ENCODE measurements at regions not wholly inside any gene's neighbourhood (a gene's known extent, or its start where the extent isn't known, plus 50 kb on each side); places are given as distances from the start of the nearest gene placed in this dataset.

- ATAC-seq, result no peak
- H3K27ac Mint-ChIP-seq, result no peak overlapping the region
- peaks cover 2% of the 10 kb centered on the region for H3K4me1 Mint-ChIP-seq
- H3K27me3 Mint-ChIP-seq, result peaks cover 14% of the 10 kb centered on the region
- H3K36me3 Mint-ChIP-seq (ENCODE audit: low read depth), result no peaks in the 10 kb centered on the region
- no peaks in the 10 kb centered on the region for H3K9me3 ChIP-seq (ENCODE audit: control insufficient read depth, low read length, poor library complexity, severe bottlenecking)
- H3K4me3 Mint-ChIP-seq, result no peak overlapping the region
- DNase-seq, result no peak
These were observed 83.6 kb upstream of the NFIA start for GRCh38 chr1:60998786-60999185.

DNA sequence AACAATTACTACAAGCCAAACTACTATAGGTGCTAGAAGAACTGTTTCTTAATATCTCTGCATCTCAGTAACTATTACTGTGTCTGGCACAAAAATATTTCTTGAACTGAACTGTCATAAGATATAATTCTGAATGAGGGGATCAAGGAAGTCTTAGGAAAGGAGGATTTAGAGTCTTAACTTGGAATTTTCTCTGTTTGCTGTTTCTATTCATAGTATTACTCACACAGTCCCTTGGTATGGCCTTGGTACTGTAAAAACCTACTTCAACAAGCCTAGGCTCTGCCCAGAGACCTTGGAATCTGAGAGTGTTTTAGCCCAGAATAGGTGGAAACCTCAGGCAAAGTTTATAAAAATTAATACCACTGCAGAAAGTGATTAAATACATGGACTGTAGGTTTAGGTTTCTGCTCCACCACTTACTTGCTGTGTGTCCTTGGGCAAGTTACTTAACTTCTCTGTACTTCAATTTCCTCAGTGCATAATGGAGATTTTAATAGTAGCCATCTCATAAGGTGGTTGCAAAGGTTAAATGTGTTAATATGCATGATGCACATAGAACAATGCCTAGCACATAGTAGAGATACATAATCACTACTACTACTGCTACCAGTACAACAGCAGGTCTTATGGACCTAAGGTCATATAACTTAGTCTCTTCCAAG, 87.4 kb upstream of the NFIA start:
- Mint-ChIP-seq H3K27me3 (peaks cover 6% of the 10 kb centered on the region), H3K4me3 (no peak overlapping the region), H3K27ac (no peak overlapping the region), H3K4me1 (no peaks in the 10 kb centered on the region), H3K36me3 (ENCODE audit: low read depth) (no peaks in the 10 kb centered on the region)
- ATAC-seq (no peak), DNase-seq (no peak)
- no peaks in the 10 kb centered on the region for H3K9me3 ChIP-seq (ENCODE audit: control insufficient read depth, low read length, poor library complexity, severe bottlenecking)

DNA sequence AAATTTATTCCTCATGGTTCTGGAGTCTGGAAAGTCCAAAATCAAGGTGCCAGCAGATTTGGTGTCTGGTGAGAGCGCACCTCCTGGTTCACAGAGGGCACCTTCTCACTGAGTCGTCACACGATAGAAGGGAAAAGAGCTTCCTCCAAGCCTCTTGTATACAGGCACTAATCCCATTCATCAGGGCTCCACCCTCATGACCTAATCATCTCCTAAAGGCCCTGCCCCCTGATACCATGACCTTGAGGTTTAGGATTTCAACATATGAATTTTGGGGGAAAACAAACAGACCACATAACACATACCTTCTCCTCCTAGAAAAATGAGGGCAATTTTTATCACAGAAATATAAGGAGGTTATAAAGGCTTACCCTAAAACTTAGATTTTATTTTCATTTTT, 88.0 kb upstream of the NFIA start:
- no peaks in the 10 kb centered on the region for H3K36me3 Mint-ChIP-seq (ENCODE audit: low read depth)
- no peak for DNase-seq
- H3K27me3 Mint-ChIP-seq, result peaks cover 6% of the 10 kb centered on the region
- ATAC-seq, result no peak
- no peaks in the 10 kb centered on the region for H3K9me3 ChIP-seq (ENCODE audit: control insufficient read depth, low read length, poor library complexity, severe bottlenecking)
- H3K27ac Mint-ChIP-seq, result no peak overlapping the region
- H3K4me1 Mint-ChIP-seq, result no peaks in the 10 kb centered on the region
- H3K4me3 Mint-ChIP-seq, result no peak overlapping the region

DNA sequence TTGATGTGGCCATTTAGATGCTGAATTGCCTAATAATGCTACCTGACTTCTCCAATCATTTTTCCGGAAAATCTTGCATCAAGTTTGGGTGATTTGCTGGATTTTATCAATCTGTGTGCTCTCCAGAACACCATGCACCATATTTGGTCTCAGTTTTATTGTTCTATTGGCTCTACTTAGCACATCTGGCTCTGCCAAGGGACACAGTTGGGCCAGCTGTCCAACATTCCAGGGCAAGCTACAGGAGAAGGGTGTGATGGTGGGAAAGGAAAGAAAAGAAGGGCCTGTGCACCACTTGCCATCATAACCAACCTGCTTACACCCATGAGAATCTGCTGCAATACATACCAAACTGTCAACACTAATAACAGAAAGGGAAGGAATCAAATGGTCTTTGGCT, 90.2 kb upstream of the NFIA start:
- no peak overlapping the region for H3K27ac Mint-ChIP-seq
- no peaks in the 10 kb centered on the region for H3K9me3 ChIP-seq (ENCODE audit: control insufficient read depth, low read length, poor library complexity, severe bottlenecking)
- H3K36me3 Mint-ChIP-seq (ENCODE audit: low read depth), result no peaks in the 10 kb centered on the region
- no peak for DNase-seq
- peaks cover 6% of the 10 kb centered on the region for H3K27me3 Mint-ChIP-seq
- H3K4me1 Mint-ChIP-seq, result no peaks in the 10 kb centered on the region
- H3K4me3 Mint-ChIP-seq, result no peak overlapping the region
- ATAC-seq, result no peak

DNA sequence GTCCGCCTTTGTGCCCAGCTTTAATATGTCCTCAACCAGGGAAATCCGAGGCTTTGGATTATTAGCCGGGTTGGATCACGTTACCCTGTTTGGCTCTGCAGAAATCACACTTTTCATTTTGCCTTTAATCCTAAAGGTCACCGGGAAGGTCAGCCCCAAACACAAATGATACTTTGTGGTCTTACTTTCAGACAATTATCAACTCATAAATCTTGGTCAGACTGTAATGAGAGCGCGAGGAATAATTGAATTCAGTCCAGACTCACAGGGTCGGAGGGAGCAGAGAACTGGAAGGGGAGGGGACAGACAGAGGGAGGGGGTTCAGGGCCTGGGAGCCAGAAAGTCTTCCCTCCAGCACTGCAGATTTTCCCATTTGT, 91.7 kb upstream of the NFIA start:
- no peak overlapping the region for H3K27ac Mint-ChIP-seq
- no peak for ATAC-seq
- DNase-seq, result no peak

GRCh38 chr1:60989749-60990713, 92.3 kb upstream of the NFIA start:
- DNase-seq (no peak), ATAC-seq (no peak)
- no peak overlapping the region for H3K27ac Mint-ChIP-seq
- H3K4me1 Mint-ChIP-seq, result no peaks in the 10 kb centered on the region
- H3K27me3 Mint-ChIP-seq, result peaks cover 6% of the 10 kb centered on the region
- H3K9me3 ChIP-seq (ENCODE audit: control insufficient read depth, low read length, poor library complexity, severe bottlenecking), result no peaks in the 10 kb centered on the region
- H3K4me3 Mint-ChIP-seq, result no peak overlapping the region
- no peaks in the 10 kb centered on the region for H3K36me3 Mint-ChIP-seq (ENCODE audit: low read depth)

More for the DNA sequence above, 91.7 kb upstream of the NFIA start:
- H3K4me3 Mint-ChIP-seq, result no peak overlapping the region
- no peaks in the 10 kb centered on the region for H3K4me1 Mint-ChIP-seq
- H3K36me3 Mint-ChIP-seq (ENCODE audit: low read depth), result no peaks in the 10 kb centered on the region
- no peaks in the 10 kb centered on the region for H3K9me3 ChIP-seq (ENCODE audit: control insufficient read depth, low read length, poor library complexity, severe bottlenecking)
- H3K27me3 Mint-ChIP-seq, result peaks cover 6% of the 10 kb centered on the region

GRCh38 chr1:60988891-60989290, 93.5 kb upstream of the NFIA start:
- ATAC-seq, result no peak
- Mint-ChIP-seq H3K4me1 (no peaks in the 10 kb centered on the region), H3K27me3 (peaks cover 10% of the 10 kb centered on the region), H3K27ac (no peak overlapping the region), H3K36me3 (ENCODE audit: low read depth) (no peaks in the 10 kb centered on the region), H3K4me3 (no peak overlapping the region)
- no peaks in the 10 kb centered on the region for H3K9me3 ChIP-seq (ENCODE audit: control insufficient read depth, low read length, poor library complexity, severe bottlenecking)
- DNase-seq, result no peak

DNA sequence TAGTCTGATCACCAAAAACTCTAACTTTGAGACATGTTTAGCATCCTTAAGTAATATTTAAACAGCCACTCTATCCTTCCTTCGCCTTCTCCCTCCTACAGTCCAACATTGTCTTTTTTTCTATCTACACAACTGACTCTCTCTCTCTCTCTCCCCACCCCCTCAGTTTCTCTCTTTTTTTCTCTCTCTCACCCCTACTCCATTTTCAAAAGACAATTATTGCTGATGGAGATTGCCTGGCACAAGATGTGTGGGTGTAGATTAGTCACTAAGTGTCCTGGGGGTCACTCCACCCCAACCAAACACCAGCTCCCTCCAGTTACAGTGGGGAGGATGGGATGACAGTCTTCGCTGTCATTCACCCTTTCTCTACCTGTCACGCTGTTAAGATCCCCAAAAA, 94.5 kb upstream of the NFIA start:
- Mint-ChIP-seq H3K4me3 (no peak overlapping the region), H3K27me3 (peaks cover 6% of the 10 kb centered on the region), H3K36me3 (ENCODE audit: low read depth) (no peaks in the 10 kb centered on the region), H3K4me1 (peaks cover 3% of the 10 kb centered on the region), H3K27ac (no peak overlapping the region)
- H3K9me3 ChIP-seq (ENCODE audit: control insufficient read depth, low read length, poor library complexity, severe bottlenecking), result no peaks in the 10 kb centered on the region
- DNase-seq (no peak), ATAC-seq (no peak)

- DNase-seq (no peak), ATAC-seq (no peak)
- Mint-ChIP-seq H3K27me3 (peaks cover 17% of the 10 kb centered on the region), H3K27ac (no peak overlapping the region), H3K4me1 (peaks cover 3% of the 10 kb centered on the region), H3K4me3 (no peak overlapping the region), H3K36me3 (ENCODE audit: low read depth) (no peaks in the 10 kb centered on the region)
- no peaks in the 10 kb centered on the region for H3K9me3 ChIP-seq (ENCODE audit: control insufficient read depth, low read length, poor library complexity, severe bottlenecking)
These were observed 98.1 kb upstream of the NFIA start for GRCh38 chr1:60984062-60984799.

GRCh38 chr1:60983701-60984061, 98.7 kb upstream of the NFIA start:
- Mint-ChIP-seq H3K4me3 (no peak overlapping the region), H3K27me3 (peaks cover 19% of the 10 kb centered on the region), H3K36me3 (ENCODE audit: low read depth) (no peaks in the 10 kb centered on the region), H3K4me1 (peaks cover 3% of the 10 kb centered on the region), H3K27ac (no peak overlapping the region)
- no peak for DNase-seq
- no peak for ATAC-seq
- no peaks in the 10 kb centered on the region for H3K9me3 ChIP-seq (ENCODE audit: control insufficient read depth, low read length, poor library complexity, severe bottlenecking)

GRCh38 chr1:60982539-60982938, 99.8 kb upstream of the NFIA start:
- Mint-ChIP-seq H3K36me3 (ENCODE audit: low read depth) (no peaks in the 10 kb centered on the region), H3K4me3 (no peak overlapping the region), H3K4me1 (peaks cover 5% of the 10 kb centered on the region), H3K27ac (no peak overlapping the region), H3K27me3 (peaks cover 19% of the 10 kb centered on the region)
- H3K9me3 ChIP-seq (ENCODE audit: control insufficient read depth, low read length, poor library complexity, severe bottlenecking), result no peaks in the 10 kb centered on the region
- DNase-seq (no peak), ATAC-seq (no peak)

DNA sequence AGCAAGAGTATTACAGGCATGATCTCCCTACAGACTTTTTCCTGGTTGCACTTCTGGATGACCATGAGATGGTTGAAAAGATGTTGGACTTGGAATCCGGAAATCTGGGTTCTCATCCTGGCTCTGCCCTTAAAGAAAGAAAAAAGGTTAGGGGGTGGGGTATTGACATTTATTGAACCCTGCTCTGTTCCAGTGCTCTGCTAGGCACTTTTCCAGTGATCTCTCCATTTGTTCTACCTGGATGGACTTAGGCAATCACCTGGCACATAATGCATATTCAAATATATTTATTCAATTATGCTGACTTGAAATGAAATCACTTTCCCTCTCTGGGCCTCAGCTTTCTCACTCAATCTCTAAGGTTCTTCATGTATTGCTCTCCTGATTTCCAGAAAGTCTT, 101.0 kb upstream of the NFIA start:
- peaks cover 5% of the 10 kb centered on the region for H3K4me1 Mint-ChIP-seq

More for the DNA sequence above, 101.0 kb upstream of the NFIA start:
- Mint-ChIP-seq H3K36me3 (ENCODE audit: low read depth) (no peaks in the 10 kb centered on the region), H3K27me3 (peaks cover 27% of the 10 kb centered on the region), H3K4me3 (no peak overlapping the region), H3K27ac (no peak overlapping the region)
- ATAC-seq (no peak), DNase-seq (no peak)
- H3K9me3 ChIP-seq (ENCODE audit: control insufficient read depth, low read length, poor library complexity, severe bottlenecking), result no peaks in the 10 kb centered on the region

Data from T-helper 17 cell (primary cell).